Neural crest cell (in vitro differentiated cells): ENCODE measurements at regions not wholly inside any gene's neighbourhood (a gene's known extent, or its start where the extent isn't known, plus 50 kb on each side); places are given as distances from the start of the nearest gene placed in this dataset.

Source experiments
- DNase-seq: peaks from one replicate; pipeline ENCODE4 v3.0.0; 2021; ENCODE audit warnings: low read depth, mixed read lengths, low spot score
- H3K27ac Mint-ChIP-seq: one replicate; pipeline ENCODE4 v1.8.0; 2021; ENCODE audit warnings: mild to moderate bottlenecking, mixed read lengths; ENCODE audit not compliant: unreplicated experiment
- H3K27me3 Mint-ChIP-seq: 2 replicates; pipeline ENCODE4 v1.8.0; 2021; ENCODE audit warnings: low read depth, mild to moderate bottlenecking, mixed read lengths
- H3K36me3 Mint-ChIP-seq: 2 replicates; pipeline ENCODE4 v1.8.0; 2021; ENCODE audit warnings: low read depth, mild to moderate bottlenecking, mixed read lengths
- H3K4me1 Mint-ChIP-seq: 2 replicates; pipeline ENCODE4 v1.8.0; 2021; ENCODE audit warnings: mixed read lengths
- H3K4me3 Mint-ChIP-seq: one replicate; pipeline ENCODE4 v1.8.0; 2021; ENCODE audit warnings: mild to moderate bottlenecking, mixed read lengths
- H3K9me3 Mint-ChIP-seq: 2 replicates; pipeline ENCODE4 v1.8.0; 2021; ENCODE audit warnings: mixed read lengths
- TF ChIP-seq, protein P1 (sequence below): fragments of 200-600 bp; sonication (generic); conservative IDR thresholded peaks from 2 replicates; pipeline ENCODE4 v1.5.0; 2021; ENCODE audit warnings: antibody characterized with exemption, mild to moderate bottlenecking

GRCh38 chr10:33743429-33743857 is 409.0 kb upstream of the NRP1 start:
- Mint-ChIP-seq H3K4me1 (peaks cover 4% of the 10 kb centered on the region), H3K36me3 (no peaks in the 10 kb centered on the region), H3K4me3 (no peak overlapping the region), H3K27me3 (no peaks in the 10 kb centered on the region), H3K27ac (no peak overlapping the region), H3K9me3 (no peaks in the 10 kb centered on the region)
- TF ChIP-seq, protein P1, sequence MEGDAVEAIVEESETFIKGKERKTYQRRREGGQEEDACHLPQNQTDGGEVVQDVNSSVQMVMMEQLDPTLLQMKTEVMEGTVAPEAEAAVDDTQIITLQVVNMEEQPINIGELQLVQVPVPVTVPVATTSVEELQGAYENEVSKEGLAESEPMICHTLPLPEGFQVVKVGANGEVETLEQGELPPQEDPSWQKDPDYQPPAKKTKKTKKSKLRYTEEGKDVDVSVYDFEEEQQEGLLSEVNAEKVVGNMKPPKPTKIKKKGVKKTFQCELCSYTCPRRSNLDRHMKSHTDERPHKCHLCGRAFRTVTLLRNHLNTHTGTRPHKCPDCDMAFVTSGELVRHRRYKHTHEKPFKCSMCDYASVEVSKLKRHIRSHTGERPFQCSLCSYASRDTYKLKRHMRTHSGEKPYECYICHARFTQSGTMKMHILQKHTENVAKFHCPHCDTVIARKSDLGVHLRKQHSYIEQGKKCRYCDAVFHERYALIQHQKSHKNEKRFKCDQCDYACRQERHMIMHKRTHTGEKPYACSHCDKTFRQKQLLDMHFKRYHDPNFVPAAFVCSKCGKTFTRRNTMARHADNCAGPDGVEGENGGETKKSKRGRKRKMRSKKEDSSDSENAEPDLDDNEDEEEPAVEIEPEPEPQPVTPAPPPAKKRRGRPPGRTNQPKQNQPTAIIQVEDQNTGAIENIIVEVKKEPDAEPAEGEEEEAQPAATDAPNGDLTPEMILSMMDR: no peak
- no peak for DNase-seq

GRCh38 chr10:33739031-33739430 is 404.6 kb upstream of the NRP1 start:
- TF ChIP-seq, protein P1: no peak
- no peak for DNase-seq
- Mint-ChIP-seq H3K9me3 (no peaks in the 10 kb centered on the region), H3K27ac (no peak overlapping the region), H3K4me1 (no peaks in the 10 kb centered on the region), H3K4me3 (no peak overlapping the region), H3K36me3 (no peaks in the 10 kb centered on the region), H3K27me3 (no peaks in the 10 kb centered on the region)

GRCh38 chr10:33735464-33735923 is 401.0 kb upstream of the NRP1 start:
- Mint-ChIP-seq H3K27ac (no peak overlapping the region), H3K4me1 (no peaks in the 10 kb centered on the region), H3K4me3 (no peak overlapping the region), H3K27me3 (no peaks in the 10 kb centered on the region), H3K9me3 (no peaks in the 10 kb centered on the region), H3K36me3 (no peaks in the 10 kb centered on the region)
- no peak for DNase-seq
- TF ChIP-seq, protein P1: no peak

DNA sequence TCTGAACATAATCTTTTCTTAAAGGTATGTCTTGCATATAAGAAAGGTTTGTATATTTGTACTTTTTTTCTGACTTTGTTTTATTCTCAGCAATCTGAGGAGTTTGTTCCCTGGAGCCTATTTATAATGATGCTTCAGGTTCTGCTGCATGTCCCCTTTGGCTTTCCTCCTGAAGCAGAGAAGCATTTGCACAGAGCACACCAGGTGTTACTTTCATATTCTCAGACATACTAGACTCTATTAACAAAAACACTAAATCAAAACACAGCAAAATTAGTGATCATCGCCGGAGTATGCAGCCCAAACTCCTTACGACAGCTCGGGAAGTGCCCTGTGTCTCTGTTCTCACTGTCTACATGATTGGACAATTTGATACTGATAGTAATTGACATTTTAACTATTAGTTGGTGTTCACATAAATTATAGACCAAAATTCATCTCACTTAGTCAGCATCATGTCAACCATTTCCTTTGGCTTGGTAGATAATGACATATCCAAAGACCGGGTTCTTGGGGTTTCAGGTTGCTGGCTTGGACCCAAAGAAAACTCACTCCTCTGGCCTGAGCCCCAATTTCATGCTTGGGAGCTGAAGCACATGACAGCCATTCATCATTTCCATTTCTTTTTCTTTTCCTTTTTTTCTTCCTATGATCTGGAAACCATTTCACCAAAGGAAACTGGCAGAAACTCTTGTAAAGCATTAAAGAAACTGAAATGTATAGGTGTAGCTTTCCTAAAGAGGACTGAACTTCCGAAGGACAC is 400.1 kb upstream of the NRP1 start:
- H3K9me3 Mint-ChIP-seq: no peaks in the 10 kb centered on the region
- TF ChIP-seq, protein P1: no peak
- H3K4me1 Mint-ChIP-seq: no peaks in the 10 kb centered on the region
- H3K27ac Mint-ChIP-seq: no peak overlapping the region
- no peak for DNase-seq
- H3K27me3 Mint-ChIP-seq: no peaks in the 10 kb centered on the region
- H3K36me3 Mint-ChIP-seq: no peaks in the 10 kb centered on the region
- no peak overlapping the region for H3K4me3 Mint-ChIP-seq

DNA sequence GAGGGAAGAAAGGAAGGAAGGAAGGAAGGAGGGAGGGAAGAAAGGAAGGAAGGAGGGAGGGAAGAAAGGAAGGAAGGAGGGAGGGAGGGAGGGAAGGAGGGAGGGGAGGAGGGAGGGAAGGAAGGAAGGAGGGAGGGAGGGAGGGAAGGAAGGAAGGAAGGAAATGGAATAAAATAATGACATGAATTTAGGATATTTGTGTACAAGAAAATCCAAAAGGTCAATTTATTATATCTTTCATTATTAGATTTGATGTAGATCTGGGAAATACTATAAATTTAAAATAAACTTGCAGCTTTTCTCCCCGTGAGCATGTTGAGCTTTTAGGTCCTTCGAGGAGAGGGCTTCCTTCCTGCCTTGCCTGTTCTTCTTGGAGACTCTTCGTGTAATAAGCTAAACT is 398.6 kb upstream of the NRP1 start:
- peaks cover 5% of the 10 kb centered on the region for H3K9me3 Mint-ChIP-seq
- no peak overlapping the region for H3K27ac Mint-ChIP-seq
- no peak for DNase-seq
- H3K27me3 Mint-ChIP-seq: no peaks in the 10 kb centered on the region
- no peak overlapping the region for H3K4me3 Mint-ChIP-seq
- H3K36me3 Mint-ChIP-seq: peaks cover 3% of the 10 kb centered on the region
- no peaks in the 10 kb centered on the region for H3K4me1 Mint-ChIP-seq
- TF ChIP-seq, protein P1: no peak
